GM19468 (cell line): ENCODE measurements at regions not wholly inside any gene's neighbourhood (a gene's known extent, or its start where the extent isn't known, plus 50 kb on each side); places are given as distances from the start of the nearest gene placed in this dataset.
"Not testable (repeated sequence)": the region's sequence is repeated elsewhere in the genome, so short reads cannot be mapped to it uniquely, and the experiment has no call there.

Experiments
- ATAC-seq: cut with Tn5 transposase; IDR thresholded peaks from one replicate; pipeline ENCODE4 v1.9.1; 2021; ENCODE audit warnings: mild to moderate bottlenecking, moderate library complexity, moderate number of reproducible peaks; ENCODE audit not compliant: unreplicated experiment; ENCODE audit errors: extremely low read depth

- ATAC-seq, result no peak
These were observed 93.6 kb downstream of the ATXN3L start for GRCh38 chrX:13226214-13226613.

GRCh38 chrX:13223868-13224567 lies 95.8 kb downstream of the ATXN3L start:
- ATAC-seq, result no peak

GRCh38 chrX:13220916-13221315 lies 98.9 kb downstream of the ATXN3L start:
- no peak for ATAC-seq

- no peak for ATAC-seq
These were observed 99.7 kb downstream of the ATXN3L start for GRCh38 chrX:13219991-13220764.

GRCh38 chrX:13218758-13219157 lies 101.1 kb downstream of the ATXN3L start:
- no peak for ATAC-seq

- no peak for ATAC-seq
These were observed 103.7 kb downstream of the ATXN3L start for GRCh38 chrX:13216139-13216538.

- ATAC-seq, result no peak
These were observed 104.1 kb downstream of the ATXN3L start for GRCh38 chrX:13215729-13216128.

- ATAC-seq, result no peak
These were observed 107.6 kb downstream of the ATXN3L start for GRCh38 chrX:13212191-13212651.

GRCh38 chrX:13210142-13210541 lies 109.7 kb downstream of the ATXN3L start:
- ATAC-seq, result not testable (repeated sequence)

- not testable (repeated sequence) for ATAC-seq
These were observed 110.1 kb downstream of the ATXN3L start for GRCh38 chrX:13209704-13210103.

- no peak for ATAC-seq
These were observed 111.4 kb downstream of the ATXN3L start for GRCh38 chrX:13208281-13208935.

GRCh38 chrX:13203271-13203670 lies 116.6 kb downstream of the ATXN3L start:
- ATAC-seq, result no peak

GRCh38 chrX:13201605-13202219 lies 118.1 kb downstream of the ATXN3L start:
- ATAC-seq, result no peak

- ATAC-seq, result no peak
These were observed 119.5 kb downstream of the ATXN3L start for GRCh38 chrX:13200398-13200797.

GRCh38 chrX:13198762-13199064 lies 121.1 kb downstream of the ATXN3L start:
- ATAC-seq, result no peak

GRCh38 chrX:13198056-13198761 lies 121.6 kb downstream of the ATXN3L start:
- ATAC-seq, result no peak

- ATAC-seq, result no peak
These were observed 123.1 kb downstream of the ATXN3L start for GRCh38 chrX:13196782-13197181.

GRCh38 chrX:13195340-13195739 lies 124.5 kb downstream of the ATXN3L start:
- ATAC-seq, result no peak

- ATAC-seq, result no peak
These were observed 125.4 kb downstream of the ATXN3L start for GRCh38 chrX:13194291-13195103.
